A673 (cell line): ENCODE measurements at regions not wholly inside any gene's neighbourhood (a gene's known extent, or its start where the extent isn't known, plus 50 kb on each side); places are given as distances from the start of the nearest gene placed in this dataset.

Experiments used
- BruUV-seq: library from RNA; stranded (reverse); fragments of 400-500 nt; replicated peaks from 2 replicates; lab custom pipeline; 2021; lab: Mats Ljungman, UMichigan
- CTCF ChIA-PET: fragments of 300-600 bp; sonication (Branson Sonifier 250); formaldehyde crosslinking; loops from one replicate; lab custom pipeline; 2022; ENCODE audit warnings: antibody characterized with exemption; lab: Charles Lee
- POLR2A ChIA-PET: fragments of 300-600 bp; sonication (Branson Sonifier 250); formaldehyde crosslinking; loops from one replicate; lab custom pipeline; 2022; ENCODE audit warnings: antibody characterized with exemption; ENCODE audit not compliant: low non-redundant PET; lab: Charles Lee
- DNase-seq: peaks from one replicate; pipeline ENCODE4 v3.0.0-alpha.2; 2015; ENCODE audit warnings: low spot score
- H3K27ac ChIP-seq: fragments of 200-600 bp; sonication (generic); 2 replicates; pipeline ENCODE4 v1.5.1; 2016; ENCODE audit warnings: mixed run types, low read depth, mild to moderate bottlenecking, mixed read lengths, antibody characterized with exemption, low read length; ENCODE audit not compliant: poor library complexity, severe bottlenecking
- H3K27me3 ChIP-seq: fragments of 200-600 bp; sonication (generic); replicated peaks from 2 replicates; pipeline ENCODE4 v1.6.1; 2017; ENCODE audit warnings: mixed run types, low read depth, mild to moderate bottlenecking, mixed read lengths, antibody characterized with exemption, low read length; ENCODE audit not compliant: insufficient read depth, poor library complexity
- H3K36me3 ChIP-seq: fragments of 200-600 bp; sonication (generic); 2 replicates; pipeline ENCODE4 v1.6.1; 2016; ENCODE audit warnings: mixed run types, mild to moderate bottlenecking, mixed read lengths, antibody characterized with exemption, low read length; ENCODE audit not compliant: insufficient read depth, poor library complexity, severe bottlenecking
- H3K4me1 ChIP-seq: fragments of 200-600 bp; sonication (generic); 2 replicates; pipeline ENCODE4 v1.6.1; 2017; ENCODE audit warnings: mixed run types, mild to moderate bottlenecking, mixed read lengths, antibody characterized with exemption, low read length; ENCODE audit not compliant: insufficient read depth, poor library complexity, severe bottlenecking
- H3K4me3 ChIP-seq: fragments of 200-600 bp; sonication (generic); 2 replicates; pipeline ENCODE4 v1.5.1; 2016; ENCODE audit warnings: low read depth, mixed run types, mild to moderate bottlenecking, mixed read lengths, low read length; ENCODE audit not compliant: poor library complexity, severe bottlenecking
- H3K9me3 ChIP-seq: fragments of 200-600 bp; sonication (generic); 2 replicates; pipeline ENCODE4 v1.6.1; 2016; ENCODE audit warnings: mixed run types, low read depth, mild to moderate bottlenecking, mixed read lengths, antibody characterized with exemption, low read length; ENCODE audit not compliant: poor library complexity, severe bottlenecking
- EZH2 ChIP-seq: fragments of 200-600 bp; sonication (generic); IDR thresholded peaks from 2 replicates; pipeline ENCODE4 v1.6.1; 2017; ENCODE audit warnings: borderline replicate concordance, low read depth, mild to moderate bottlenecking, mixed read lengths, antibody characterized with exemption, low read length; ENCODE audit not compliant: poor library complexity, severe bottlenecking
- intact Hi-C: fragments of 100-400 bp; cut with micrococcal nuclease; formaldehyde crosslinking; loops from one replicate; pipeline ENCODE4 v1.10.0; 2022; ENCODE audit not compliant: unreplicated experiment
- TF ChIP-seq, protein P1 (sequence below): fragments of 300-800, 200-600 bp; sonication (generic); conservative IDR thresholded peaks from 2 replicates; pipeline ENCODE4 v1.5.1; 2017; ENCODE audit warnings: low read depth, mild to moderate bottlenecking, antibody characterized with exemption, low read length, moderate library complexity, mixed read lengths

DNA sequence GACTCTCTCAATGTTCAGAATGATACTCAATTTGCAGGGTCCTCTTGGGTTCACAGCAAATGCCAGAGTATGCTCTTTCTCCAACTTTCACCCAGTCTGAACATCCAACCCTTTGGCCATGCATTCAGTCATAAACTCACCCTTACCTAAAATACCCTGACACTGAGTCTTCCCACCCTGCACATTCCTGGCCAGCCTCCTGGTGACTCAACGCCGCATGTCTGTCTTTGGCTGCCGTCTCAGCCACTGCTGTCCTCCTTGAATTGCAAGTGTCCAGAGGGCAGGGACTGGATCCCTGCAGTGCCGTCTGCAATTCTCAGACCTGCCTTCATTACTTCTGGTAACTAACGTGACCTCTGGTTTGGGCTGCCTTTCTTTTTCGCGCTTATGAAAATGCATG lies 593.4 kb downstream of the QKI start:
- H3K9me3 ChIP-seq, result no peaks in the 10 kb centered on the region
- no TSS peak for BruUV-seq
- intact Hi-C loops, result no loop called here
- DNase-seq, result no peak
- CTCF ChIA-PET, result no interaction called here
- H3K27me3 ChIP-seq, result no peaks in the 10 kb centered on the region
- no peaks in the 10 kb centered on the region for H3K4me1 ChIP-seq
- POLR2A ChIA-PET, result no interaction called here
- TF ChIP-seq, protein P1, sequence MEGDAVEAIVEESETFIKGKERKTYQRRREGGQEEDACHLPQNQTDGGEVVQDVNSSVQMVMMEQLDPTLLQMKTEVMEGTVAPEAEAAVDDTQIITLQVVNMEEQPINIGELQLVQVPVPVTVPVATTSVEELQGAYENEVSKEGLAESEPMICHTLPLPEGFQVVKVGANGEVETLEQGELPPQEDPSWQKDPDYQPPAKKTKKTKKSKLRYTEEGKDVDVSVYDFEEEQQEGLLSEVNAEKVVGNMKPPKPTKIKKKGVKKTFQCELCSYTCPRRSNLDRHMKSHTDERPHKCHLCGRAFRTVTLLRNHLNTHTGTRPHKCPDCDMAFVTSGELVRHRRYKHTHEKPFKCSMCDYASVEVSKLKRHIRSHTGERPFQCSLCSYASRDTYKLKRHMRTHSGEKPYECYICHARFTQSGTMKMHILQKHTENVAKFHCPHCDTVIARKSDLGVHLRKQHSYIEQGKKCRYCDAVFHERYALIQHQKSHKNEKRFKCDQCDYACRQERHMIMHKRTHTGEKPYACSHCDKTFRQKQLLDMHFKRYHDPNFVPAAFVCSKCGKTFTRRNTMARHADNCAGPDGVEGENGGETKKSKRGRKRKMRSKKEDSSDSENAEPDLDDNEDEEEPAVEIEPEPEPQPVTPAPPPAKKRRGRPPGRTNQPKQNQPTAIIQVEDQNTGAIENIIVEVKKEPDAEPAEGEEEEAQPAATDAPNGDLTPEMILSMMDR, result no peak
- no peak for TF ChIP-seq EZH2
- no peak overlapping the region for H3K27ac ChIP-seq
- H3K36me3 ChIP-seq, result no peaks in the 10 kb centered on the region
- no peak overlapping the region for H3K4me3 ChIP-seq

DNA sequence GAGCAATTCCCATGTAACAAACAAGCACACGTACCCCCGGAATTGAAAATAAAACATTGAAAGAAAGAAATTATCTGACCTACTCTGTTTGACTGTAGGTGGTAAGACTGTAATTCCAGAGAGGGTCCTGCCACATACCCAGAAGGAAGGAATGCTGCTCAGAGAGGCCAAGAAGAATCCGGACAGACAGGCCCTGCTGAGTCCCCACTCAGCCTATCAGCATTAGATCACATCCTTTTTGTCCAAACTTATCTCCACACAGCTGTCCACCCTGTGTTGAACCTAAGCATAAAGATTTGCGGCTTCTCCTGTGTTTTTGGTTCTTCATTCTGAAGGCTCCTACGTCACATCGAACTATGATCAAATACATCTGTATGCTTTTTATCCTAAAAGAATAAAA lies 591.9 kb downstream of the QKI start:
- no peak for TF ChIP-seq EZH2
- TF ChIP-seq, protein P1, result no peak
- Histone ChIP-seq H3K27me3 (no peaks in the 10 kb centered on the region), H3K4me1 (no peaks in the 10 kb centered on the region), H3K4me3 (no peak overlapping the region), H3K27ac (no peak overlapping the region), H3K36me3 (no peaks in the 10 kb centered on the region), H3K9me3 (no peaks in the 10 kb centered on the region)
- intact Hi-C loops, result no loop called here
- CTCF ChIA-PET, result no interaction called here
- POLR2A ChIA-PET, result no interaction called here
- DNase-seq, result no peak
- BruUV-seq, result no TSS peak

DNA sequence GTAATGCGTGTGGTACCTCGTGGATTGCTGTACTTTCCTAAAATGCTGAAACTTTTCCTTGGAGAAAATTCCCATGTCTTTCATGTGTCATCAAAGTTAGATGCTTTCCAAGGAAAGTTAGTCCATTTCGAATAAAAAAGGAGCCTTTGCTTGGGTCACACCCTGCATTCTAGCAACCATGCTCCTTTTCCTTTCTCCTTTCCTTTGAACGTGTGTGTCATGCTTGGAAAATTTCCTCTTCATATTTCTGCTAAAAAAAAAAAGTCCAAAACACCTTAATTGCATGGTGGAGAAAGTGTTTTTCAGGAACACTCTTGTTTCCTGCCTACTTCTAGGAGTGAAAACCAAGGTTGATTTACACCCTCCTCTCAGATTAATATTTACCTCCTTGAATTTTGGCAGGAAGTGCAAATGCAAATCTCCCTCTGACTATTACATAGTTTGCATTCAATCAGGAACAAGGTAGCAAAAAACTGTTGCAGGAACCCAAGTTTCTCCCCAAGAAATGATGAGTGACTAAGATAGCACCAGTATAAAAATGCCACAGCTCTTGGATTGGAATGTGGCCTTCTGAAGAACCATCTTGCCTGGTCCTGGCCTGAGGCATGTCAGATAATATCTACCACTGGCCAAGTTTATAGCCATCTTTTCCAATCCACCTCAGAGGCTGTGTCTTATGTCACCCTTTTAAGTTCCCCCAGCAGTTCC lies 590.6 kb downstream of the QKI start:
- CTCF ChIA-PET, result no interaction called here
- no TSS peak for BruUV-seq

More for the DNA sequence above, 590.6 kb downstream of the QKI start:
- intact Hi-C loops, result no loop called here
- Histone ChIP-seq H3K4me3 (no peak overlapping the region), H3K9me3 (no peaks in the 10 kb centered on the region), H3K27ac (no peak overlapping the region), H3K36me3 (no peaks in the 10 kb centered on the region), H3K4me1 (no peaks in the 10 kb centered on the region), H3K27me3 (no peaks in the 10 kb centered on the region)
- no peak for TF ChIP-seq EZH2
- TF ChIP-seq, protein P1, result no peak
- DNase-seq, result no peak
- POLR2A ChIA-PET, result no interaction called here
